ENCODE measurements at regions not wholly inside any gene's neighbourhood (a gene's known extent, or its start where the extent isn't known, plus 50 kb on each side); places are given as distances from the start of the nearest gene placed in this dataset.
"Not testable (repeated sequence)": the region's sequence is repeated elsewhere in the genome, so short reads cannot be mapped to it uniquely, and the experiment has no call there.

DNA sequence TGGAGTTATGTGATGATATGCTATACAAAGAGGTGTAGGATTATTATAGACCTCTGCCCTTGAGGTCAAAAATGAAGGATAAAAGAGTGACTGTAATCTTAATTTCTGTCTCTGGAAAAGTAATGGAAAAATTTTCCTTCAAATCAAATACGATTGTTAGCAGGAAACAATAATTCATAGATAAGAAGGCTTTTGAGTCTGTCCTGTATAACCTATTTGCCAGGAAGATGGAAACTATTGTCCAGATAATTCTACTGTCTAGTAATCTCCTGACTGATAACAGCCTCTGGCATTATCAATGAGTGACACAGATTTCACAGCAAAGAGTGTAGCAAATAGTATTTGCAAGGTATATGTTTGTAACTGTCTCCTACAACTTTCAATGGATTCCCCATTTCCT lies 307.8 kb downstream of the MTX2 start:
- no peak overlapping the region for H3K27ac ChIP-seq
- TF ChIP-seq, protein P1, sequence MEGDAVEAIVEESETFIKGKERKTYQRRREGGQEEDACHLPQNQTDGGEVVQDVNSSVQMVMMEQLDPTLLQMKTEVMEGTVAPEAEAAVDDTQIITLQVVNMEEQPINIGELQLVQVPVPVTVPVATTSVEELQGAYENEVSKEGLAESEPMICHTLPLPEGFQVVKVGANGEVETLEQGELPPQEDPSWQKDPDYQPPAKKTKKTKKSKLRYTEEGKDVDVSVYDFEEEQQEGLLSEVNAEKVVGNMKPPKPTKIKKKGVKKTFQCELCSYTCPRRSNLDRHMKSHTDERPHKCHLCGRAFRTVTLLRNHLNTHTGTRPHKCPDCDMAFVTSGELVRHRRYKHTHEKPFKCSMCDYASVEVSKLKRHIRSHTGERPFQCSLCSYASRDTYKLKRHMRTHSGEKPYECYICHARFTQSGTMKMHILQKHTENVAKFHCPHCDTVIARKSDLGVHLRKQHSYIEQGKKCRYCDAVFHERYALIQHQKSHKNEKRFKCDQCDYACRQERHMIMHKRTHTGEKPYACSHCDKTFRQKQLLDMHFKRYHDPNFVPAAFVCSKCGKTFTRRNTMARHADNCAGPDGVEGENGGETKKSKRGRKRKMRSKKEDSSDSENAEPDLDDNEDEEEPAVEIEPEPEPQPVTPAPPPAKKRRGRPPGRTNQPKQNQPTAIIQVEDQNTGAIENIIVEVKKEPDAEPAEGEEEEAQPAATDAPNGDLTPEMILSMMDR (conservative IDR thresholded peaks at IDR 0.05; ENCODE audit: low read depth) = no peak
- ChIA-PET POLR2A (ENCODE audit: low non-redundant PET) (no interaction called here), CTCF (no interaction called here)
- DNase-seq (ENCODE audit: low spot score) = no peak

DNA sequence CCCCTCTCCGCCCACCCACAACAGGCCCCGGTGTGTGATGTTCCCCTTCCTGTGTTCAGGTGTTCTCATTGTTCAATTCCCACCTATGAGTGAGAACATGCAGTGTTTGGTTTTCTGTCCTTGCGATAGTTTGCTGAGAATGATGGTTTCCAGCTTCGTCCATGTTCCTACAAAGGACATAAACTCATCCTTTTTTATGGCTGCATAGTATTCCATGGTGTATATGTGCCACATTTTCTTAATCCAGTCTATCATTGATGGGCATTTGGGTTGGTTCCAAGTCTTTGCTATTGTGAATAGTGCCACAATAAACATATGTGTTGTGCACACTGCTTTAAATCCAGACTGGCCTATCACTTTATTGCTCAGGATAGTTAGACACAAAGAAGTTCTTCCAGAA lies 309.1 kb downstream of the MTX2 start:
- POLR2A ChIA-PET (ENCODE audit: low non-redundant PET); H3K27ac ChIP-seq; CTCF ChIA-PET; DNase-seq (ENCODE audit: low spot score): not testable (repeated sequence)

DNA sequence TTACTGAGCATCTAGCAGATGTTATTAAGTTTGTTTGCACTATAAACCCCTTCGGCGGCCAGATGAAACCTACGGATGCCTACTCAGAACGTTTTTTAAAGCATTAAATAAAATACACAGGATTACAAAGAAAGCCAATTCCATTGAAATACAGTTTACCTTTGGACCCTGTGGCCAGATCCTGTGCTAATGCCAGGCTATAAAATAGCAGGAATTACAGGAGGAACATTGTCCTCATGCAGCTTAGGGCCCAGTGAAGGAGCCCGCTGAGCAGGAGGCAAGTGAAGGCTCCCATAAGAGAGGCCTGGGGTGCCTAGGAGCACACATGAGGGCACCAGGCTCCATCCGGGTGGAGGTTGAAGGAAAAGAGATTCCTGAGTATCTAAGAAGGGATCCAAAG lies 310.4 kb downstream of the MTX2 start:
- TF ChIP-seq, protein P1 (conservative IDR thresholded peaks at IDR 0.05; ENCODE audit: low read depth) = no peak
- POLR2A ChIA-PET (ENCODE audit: low non-redundant PET) = no interaction called here
- CTCF ChIA-PET = interaction anchor here (0.6 kb wide), 1 partner anchor 1215 kb away, joined by 5 read pairs; no protein-coding TSS in a partner anchor
- DNase-seq (ENCODE audit: low spot score) = no peak
- H3K27ac ChIP-seq = no peak overlapping the region

DNA sequence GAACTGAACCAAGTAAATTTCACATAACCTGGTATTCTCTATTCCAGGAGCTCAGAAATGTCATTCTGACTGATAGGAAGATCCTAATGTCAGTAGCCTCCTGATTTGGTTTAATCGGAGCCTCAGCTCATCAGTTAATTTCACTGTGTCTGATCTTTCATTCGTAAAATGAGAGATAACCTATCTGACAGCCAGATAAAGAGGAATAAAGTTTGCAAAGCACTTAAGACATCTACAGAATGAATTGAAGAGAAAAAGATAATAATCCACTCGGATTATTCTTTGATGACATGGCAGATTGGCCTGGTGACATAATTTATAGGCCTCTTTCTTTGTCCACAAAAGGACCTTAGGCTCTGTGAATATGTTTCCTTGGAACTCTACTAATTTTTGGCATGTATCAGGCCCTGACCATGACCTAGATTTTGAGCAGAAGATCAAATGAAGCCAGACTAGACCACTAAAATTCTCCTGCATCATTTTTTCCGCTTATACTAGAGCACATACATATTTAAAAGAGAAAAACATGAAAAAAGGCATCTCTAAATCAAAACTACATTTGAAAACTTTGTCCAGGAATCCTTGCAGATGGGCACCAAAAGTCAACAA lies 312.4 kb downstream of the MTX2 start:
- TF ChIP-seq, protein P1 (conservative IDR thresholded peaks at IDR 0.05; ENCODE audit: low read depth) = no peak
- H3K27ac ChIP-seq = no peak overlapping the region
- DNase-seq (ENCODE audit: low spot score) = no peak
- ChIA-PET POLR2A (ENCODE audit: low non-redundant PET) (no interaction called here), CTCF (no interaction called here)

DNA sequence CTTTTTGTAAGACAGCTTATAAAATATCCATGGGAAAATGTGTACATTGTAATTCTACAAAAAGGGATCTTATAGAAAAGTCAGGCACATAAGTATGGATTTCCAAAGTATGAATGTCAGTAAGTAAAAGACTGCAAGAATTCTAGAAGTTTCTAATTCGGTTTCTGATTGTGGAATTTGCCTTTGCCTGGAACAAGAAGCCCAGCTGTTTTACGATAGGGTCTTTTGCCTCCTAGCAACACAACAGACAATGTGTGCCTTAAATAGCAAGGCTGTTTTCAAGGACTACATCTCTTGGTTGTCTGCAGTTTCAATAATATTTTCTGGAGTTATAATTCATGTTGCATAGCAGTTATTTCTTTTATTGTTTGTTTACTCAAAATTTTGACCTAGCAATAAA lies 312.9 kb downstream of the MTX2 start:
- no peak overlapping the region for H3K27ac ChIP-seq
- DNase-seq (ENCODE audit: low spot score) = no peak
- POLR2A ChIA-PET (ENCODE audit: low non-redundant PET) = no interaction called here
- TF ChIP-seq, protein P1 (conservative IDR thresholded peaks at IDR 0.05; ENCODE audit: low read depth) = no peak
- CTCF ChIA-PET = no interaction called here

DNA sequence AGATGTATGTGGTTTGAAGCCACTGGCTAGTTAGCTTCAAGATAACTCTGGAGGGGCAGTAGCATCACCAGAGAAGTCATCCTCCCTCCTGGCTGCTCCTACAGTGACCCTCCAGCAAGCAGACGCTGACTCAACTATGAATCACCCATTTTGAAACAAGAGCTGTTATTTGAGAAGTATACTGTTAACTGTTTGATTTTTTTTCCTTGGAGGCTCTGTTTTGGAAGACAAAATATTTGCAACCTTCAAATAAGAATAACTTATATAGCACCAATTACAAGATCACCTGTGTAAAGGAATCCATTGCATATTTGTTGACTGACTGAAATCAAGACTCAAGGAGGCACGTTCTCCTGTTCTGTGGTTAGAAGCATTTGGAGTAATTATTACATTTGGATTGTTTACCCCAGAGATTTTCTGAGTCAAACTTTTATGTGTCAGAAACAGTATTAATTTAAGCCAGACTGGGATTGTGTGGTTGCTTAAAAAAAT lies 313.8 kb downstream of the MTX2 start:
- peak; percentile 78 for DNase-seq (ENCODE audit: low spot score)
- POLR2A ChIA-PET (ENCODE audit: low non-redundant PET) = no interaction called here
- CTCF ChIA-PET = interaction anchor here (0.6 to 1.0 kb wide), 4 partner anchors 25 to 1185 kb away, joined by 3 to 5 read pairs (median 4); no protein-coding TSS in a partner anchor
- TF ChIP-seq, protein P1 (conservative IDR thresholded peaks at IDR 0.05; ENCODE audit: low read depth) = no peak
- no peak overlapping the region for H3K27ac ChIP-seq

DNA sequence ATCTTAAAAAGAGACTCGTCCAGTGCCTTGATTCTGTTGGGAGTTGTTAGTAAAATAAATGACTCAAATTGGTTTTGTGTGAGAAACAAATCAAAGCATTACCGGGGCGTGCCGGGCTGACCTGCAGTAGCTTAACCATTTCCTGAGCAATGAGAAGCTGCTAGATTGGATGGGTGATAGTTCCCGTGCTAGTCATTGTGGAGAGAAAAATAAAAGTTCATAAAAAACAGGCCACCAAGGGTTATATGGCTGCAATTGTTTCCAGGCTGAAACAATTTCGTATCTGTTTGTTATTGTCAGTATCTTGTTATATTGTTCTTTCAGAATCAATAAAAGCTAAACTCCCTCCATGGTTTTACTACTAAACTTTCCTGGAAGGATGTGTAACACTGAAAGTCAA lies 314.4 kb downstream of the MTX2 start:
- ChIA-PET POLR2A (ENCODE audit: low non-redundant PET) (no interaction called here), CTCF (interaction anchor here (0.6 to 1.0 kb wide), 3 partner anchors 25 to 1184 kb away, joined by 3 to 5 read pairs (median 3); no protein-coding TSS in a partner anchor)
- no peak overlapping the region for H3K27ac ChIP-seq
- TF ChIP-seq, protein P1 (conservative IDR thresholded peaks at IDR 0.05; ENCODE audit: low read depth) = no peak
- DNase-seq (ENCODE audit: low spot score) = peak; percentile 20

Measured in RWPE1 (cell line).